ENCODE measurements at regions not wholly inside any gene's neighbourhood (a gene's known extent, or its start where the extent isn't known, plus 50 kb on each side); places are given as distances from the start of the nearest gene placed in this dataset.

DNA sequence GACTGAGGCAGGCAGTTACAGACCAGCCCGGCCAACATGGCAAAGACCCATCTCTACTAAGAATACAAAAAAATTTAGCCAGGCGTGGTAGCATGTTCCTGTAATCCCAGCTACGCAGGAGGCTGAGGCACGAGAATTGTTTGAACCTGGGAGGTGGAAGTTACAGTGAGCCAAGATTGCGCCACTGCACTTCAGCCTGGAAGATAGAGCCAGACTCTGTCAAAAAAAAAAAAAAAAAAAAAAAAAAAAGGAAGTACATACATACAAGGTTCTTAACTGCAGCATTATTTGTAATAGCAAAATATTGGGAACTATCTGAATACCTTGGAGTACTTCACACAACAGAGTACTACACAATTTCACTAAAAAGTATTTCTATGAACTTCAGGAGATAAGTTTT, 183.5 kb upstream of the OLIG3 start:
- DNase-seq (ENCODE audit: low read depth in 1 of 2, low spot score in 1 of 2) = peak; percentile 30 to 84
- TF ChIP-seq GABPA (IDR thresholded peaks at IDR 0.05; ENCODE audit: low read depth) = no peak
- TF ChIP-seq SPI1 (IDR thresholded peaks at IDR 0.05; ENCODE audit: borderline replicate concordance, low read depth) = peak; percentile 42; the same call in 1 of the 2 replicates
- no peak overlapping the region for H3K27ac ChIP-seq (replicated peaks)

GRCh38 chr6:137678451-137678850, 184.3 kb upstream of the OLIG3 start:
- Histone ChIP-seq H3K4me3 (replicated peaks; ENCODE audit: insufficient read depth, low read length) (no peak overlapping the region), H3K27ac (replicated peaks) (no peak overlapping the region), H3K27me3 (ENCODE audit: insufficient read depth, poor library complexity, severe bottlenecking) (no peaks in the 10 kb centered on the region)

More for the DNA sequence above, 183.5 kb upstream of the OLIG3 start:
- Histone ChIP-seq H3K27me3 (ENCODE audit: insufficient read depth, poor library complexity, severe bottlenecking) (no peaks in the 10 kb centered on the region), H3K4me3 (replicated peaks; ENCODE audit: insufficient read depth, low read length) (no peak overlapping the region)

DNA sequence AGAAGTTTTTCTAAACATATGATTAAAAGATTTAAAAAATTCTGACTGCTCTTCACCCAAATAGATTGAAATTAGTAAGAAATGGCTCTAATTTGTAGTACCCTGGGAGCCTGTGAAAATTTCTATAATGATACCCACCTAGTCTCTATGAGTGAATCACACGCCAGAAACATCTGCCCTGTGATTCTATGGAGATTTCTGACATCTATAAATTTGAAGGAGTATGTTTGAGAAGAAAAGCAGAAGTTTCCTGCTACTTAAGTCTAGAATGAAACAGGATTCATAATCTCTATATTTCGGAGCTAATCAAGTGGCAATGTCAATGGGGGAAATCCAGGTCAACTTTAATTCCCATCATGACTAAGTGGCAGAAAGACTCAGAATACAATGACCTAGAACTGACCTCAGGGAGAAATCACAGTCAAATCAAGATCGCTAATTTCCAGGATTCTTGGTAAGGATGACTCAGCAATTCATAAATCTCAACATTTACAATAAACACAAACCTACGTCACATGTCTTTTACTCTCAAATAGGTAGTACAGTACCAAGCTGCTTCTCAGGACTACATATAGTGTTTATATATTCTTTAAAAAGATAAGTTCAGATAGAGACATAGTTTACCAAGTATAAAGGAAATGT, 186.2 kb upstream of the TNFAIP3 start:
- no peak overlapping the region for H3K27ac ChIP-seq (replicated peaks)

More at GRCh38 chr6:137678451-137678850, 184.3 kb upstream of the OLIG3 start:
- TF ChIP-seq SPI1 (IDR thresholded peaks at IDR 0.05; ENCODE audit: borderline replicate concordance, low read depth) (no peak), GABPA (IDR thresholded peaks at IDR 0.05; ENCODE audit: low read depth) (no peak), POLR2AphosphoS5 (IDR thresholded peaks at IDR 0.05; ENCODE audit: low read depth) (no peak)
- TF ChIP-seq, protein P1, sequence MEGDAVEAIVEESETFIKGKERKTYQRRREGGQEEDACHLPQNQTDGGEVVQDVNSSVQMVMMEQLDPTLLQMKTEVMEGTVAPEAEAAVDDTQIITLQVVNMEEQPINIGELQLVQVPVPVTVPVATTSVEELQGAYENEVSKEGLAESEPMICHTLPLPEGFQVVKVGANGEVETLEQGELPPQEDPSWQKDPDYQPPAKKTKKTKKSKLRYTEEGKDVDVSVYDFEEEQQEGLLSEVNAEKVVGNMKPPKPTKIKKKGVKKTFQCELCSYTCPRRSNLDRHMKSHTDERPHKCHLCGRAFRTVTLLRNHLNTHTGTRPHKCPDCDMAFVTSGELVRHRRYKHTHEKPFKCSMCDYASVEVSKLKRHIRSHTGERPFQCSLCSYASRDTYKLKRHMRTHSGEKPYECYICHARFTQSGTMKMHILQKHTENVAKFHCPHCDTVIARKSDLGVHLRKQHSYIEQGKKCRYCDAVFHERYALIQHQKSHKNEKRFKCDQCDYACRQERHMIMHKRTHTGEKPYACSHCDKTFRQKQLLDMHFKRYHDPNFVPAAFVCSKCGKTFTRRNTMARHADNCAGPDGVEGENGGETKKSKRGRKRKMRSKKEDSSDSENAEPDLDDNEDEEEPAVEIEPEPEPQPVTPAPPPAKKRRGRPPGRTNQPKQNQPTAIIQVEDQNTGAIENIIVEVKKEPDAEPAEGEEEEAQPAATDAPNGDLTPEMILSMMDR (IDR thresholded peaks at IDR 0.05; ENCODE audit: insufficient read depth, low read length) = no peak
- TF ChIP-seq, protein P2, sequence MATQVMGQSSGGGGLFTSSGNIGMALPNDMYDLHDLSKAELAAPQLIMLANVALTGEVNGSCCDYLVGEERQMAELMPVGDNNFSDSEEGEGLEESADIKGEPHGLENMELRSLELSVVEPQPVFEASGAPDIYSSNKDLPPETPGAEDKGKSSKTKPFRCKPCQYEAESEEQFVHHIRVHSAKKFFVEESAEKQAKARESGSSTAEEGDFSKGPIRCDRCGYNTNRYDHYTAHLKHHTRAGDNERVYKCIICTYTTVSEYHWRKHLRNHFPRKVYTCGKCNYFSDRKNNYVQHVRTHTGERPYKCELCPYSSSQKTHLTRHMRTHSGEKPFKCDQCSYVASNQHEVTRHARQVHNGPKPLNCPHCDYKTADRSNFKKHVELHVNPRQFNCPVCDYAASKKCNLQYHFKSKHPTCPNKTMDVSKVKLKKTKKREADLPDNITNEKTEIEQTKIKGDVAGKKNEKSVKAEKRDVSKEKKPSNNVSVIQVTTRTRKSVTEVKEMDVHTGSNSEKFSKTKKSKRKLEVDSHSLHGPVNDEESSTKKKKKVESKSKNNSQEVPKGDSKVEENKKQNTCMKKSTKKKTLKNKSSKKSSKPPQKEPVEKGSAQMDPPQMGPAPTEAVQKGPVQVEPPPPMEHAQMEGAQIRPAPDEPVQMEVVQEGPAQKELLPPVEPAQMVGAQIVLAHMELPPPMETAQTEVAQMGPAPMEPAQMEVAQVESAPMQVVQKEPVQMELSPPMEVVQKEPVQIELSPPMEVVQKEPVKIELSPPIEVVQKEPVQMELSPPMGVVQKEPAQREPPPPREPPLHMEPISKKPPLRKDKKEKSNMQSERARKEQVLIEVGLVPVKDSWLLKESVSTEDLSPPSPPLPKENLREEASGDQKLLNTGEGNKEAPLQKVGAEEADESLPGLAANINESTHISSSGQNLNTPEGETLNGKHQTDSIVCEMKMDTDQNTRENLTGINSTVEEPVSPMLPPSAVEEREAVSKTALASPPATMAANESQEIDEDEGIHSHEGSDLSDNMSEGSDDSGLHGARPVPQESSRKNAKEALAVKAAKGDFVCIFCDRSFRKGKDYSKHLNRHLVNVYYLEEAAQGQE (IDR thresholded peaks at IDR 0.05; ENCODE audit: insufficient replicate concordance, low read depth) = no peak
- no peak for DNase-seq (ENCODE audit: low read depth in 1 of 2, low spot score in 1 of 2)

More for the DNA sequence above, 186.2 kb upstream of the TNFAIP3 start:
- TF ChIP-seq GABPA (IDR thresholded peaks at IDR 0.05; ENCODE audit: low read depth) (no peak), SPI1 (IDR thresholded peaks at IDR 0.05; ENCODE audit: borderline replicate concordance, low read depth) (no peak), POLR2AphosphoS5 (IDR thresholded peaks at IDR 0.05; ENCODE audit: low read depth) (no peak)
- TF ChIP-seq, protein P2 (IDR thresholded peaks at IDR 0.05; ENCODE audit: insufficient replicate concordance, low read depth) = no peak
- TF ChIP-seq, protein P1 (IDR thresholded peaks at IDR 0.05; ENCODE audit: insufficient read depth, low read length) = no peak
- DNase-seq (ENCODE audit: low read depth in 1 of 2, low spot score in 1 of 2) = no peak
- H3K4me3 ChIP-seq (replicated peaks; ENCODE audit: insufficient read depth, low read length) = no peak overlapping the region
- H3K27me3 ChIP-seq (ENCODE audit: insufficient read depth, poor library complexity, severe bottlenecking) = no peaks in the 10 kb centered on the region

Data from HL-60 (cell line).